IPS-18c (cell line): ENCODE measurements at regions not wholly inside any gene's neighbourhood (a gene's known extent, or its start where the extent isn't known, plus 50 kb on each side); places are given as distances from the start of the nearest gene placed in this dataset.

Experiments used
- H3K4me3 ChIP-seq: 2 replicates; pipeline ENCODE4 v1.7.0; 2013; ENCODE audit warnings: low read depth, mild to moderate bottlenecking, low read length, moderate library complexity; ENCODE audit not compliant: insufficient read depth
- H3K9me3 ChIP-seq: one replicate; pipeline ENCODE4 v1.6.1; 2013; ENCODE audit warnings: mild to moderate bottlenecking, low read length, moderate library complexity; ENCODE audit not compliant: control insufficient read depth, insufficient read depth

DNA sequence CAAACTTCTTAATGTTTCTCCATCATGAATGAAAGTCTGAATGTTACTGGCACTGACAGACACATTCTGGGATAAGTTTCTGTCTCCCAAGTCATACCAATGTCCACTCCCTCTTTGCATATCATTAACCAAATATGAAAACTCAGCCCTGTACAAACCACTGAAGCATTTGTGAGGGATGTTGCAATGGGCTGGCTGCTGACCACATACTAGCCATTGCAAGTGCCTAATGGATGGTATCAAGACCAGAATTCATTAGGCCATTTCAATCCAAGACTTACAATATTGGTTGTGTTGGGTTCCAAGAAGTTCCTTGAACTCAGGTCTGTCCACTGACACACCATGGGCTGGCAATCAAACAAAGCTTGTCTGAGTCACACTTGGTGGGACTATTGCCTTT is 73.8 kb downstream of the CBLN2 start:
- no peaks in the 10 kb centered on the region for H3K9me3 ChIP-seq
- no peak overlapping the region for H3K4me3 ChIP-seq

- no peaks in the 10 kb centered on the region for H3K9me3 ChIP-seq
- no peak overlapping the region for H3K4me3 ChIP-seq
Observed at GRCh38 chr18:72468021-72468710, 76.0 kb downstream of the CBLN2 start.

GRCh38 chr18:72460210-72460680 is 83.9 kb downstream of the CBLN2 start:
- H3K9me3 ChIP-seq, result no peaks in the 10 kb centered on the region
- H3K4me3 ChIP-seq, result no peak overlapping the region

DNA sequence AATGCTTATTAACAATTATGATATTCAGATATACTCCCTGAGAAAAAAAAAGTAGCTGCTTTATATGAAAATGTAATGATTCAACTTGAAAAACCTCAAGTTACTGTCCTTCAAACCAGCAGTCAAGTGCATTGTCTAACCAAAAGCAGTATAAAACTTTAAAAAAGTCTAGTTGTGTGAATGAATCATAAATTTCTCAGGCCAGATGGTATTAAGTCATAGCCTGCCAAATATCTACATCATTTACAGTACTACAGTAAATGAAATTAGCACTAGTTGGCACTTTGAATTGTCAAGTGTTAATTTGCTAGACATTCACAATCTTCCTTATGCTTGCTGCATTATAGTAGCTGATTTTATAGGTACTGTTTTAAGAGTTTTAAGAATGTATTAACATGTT is 85.9 kb downstream of the CBLN2 start:
- Histone ChIP-seq H3K9me3 (no peaks in the 10 kb centered on the region), H3K4me3 (no peak overlapping the region)

DNA sequence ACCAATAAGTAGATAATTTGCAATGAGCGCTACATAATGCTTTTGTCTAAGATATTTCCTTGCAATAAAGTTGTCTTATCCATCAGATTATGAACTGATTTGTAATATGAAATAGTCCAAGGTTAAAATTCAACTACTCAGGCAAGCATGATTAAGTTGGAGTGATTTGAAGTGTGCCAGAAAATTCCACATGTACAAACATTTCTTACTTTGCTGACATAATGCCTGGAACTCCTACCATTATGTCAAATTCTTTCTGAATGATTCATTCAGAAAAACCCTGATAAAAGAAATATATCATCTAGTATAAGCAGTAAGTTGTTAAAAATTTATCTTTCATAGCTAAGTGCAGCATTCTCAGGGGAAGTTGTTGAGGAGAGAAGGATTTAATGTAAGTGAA is 87.3 kb downstream of the CBLN2 start:
- Histone ChIP-seq H3K9me3 (no peaks in the 10 kb centered on the region), H3K4me3 (no peak overlapping the region)

GRCh38 chr18:72452328-72452727 is 91.8 kb downstream of the CBLN2 start:
- no peaks in the 10 kb centered on the region for H3K9me3 ChIP-seq

DNA sequence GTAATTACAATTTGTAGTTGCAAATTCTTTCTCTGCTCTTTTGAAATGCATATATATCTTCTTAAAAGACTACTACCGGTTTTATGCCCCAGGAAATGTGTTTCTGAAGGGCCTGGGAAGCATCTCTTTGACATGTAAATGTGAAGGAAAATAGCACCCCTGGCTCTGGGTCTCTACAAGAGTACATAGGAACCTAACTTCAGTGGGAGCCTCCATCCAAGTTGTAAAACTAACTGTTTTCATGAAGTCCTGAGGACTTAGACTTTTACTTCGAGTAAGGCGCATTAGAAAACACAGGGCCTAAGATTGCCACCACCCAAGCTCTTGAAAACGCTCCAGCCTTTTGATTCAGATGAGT is 99.4 kb downstream of the CBLN2 start:
- Histone ChIP-seq H3K9me3 (no peaks in the 10 kb centered on the region), H3K4me3 (no peak overlapping the region)

More at GRCh38 chr18:72452328-72452727, 91.8 kb downstream of the CBLN2 start:
- no peak overlapping the region for H3K4me3 ChIP-seq

- H3K4me3 ChIP-seq, result no peak overlapping the region
- no peaks in the 10 kb centered on the region for H3K9me3 ChIP-seq
Observed at GRCh38 chr18:72444111-72444797, 99.9 kb downstream of the CBLN2 start.

- no peaks in the 10 kb centered on the region for H3K9me3 ChIP-seq
- no peak overlapping the region for H3K4me3 ChIP-seq
Observed at GRCh38 chr18:72436401-72436800, 107.7 kb downstream of the CBLN2 start.

DNA sequence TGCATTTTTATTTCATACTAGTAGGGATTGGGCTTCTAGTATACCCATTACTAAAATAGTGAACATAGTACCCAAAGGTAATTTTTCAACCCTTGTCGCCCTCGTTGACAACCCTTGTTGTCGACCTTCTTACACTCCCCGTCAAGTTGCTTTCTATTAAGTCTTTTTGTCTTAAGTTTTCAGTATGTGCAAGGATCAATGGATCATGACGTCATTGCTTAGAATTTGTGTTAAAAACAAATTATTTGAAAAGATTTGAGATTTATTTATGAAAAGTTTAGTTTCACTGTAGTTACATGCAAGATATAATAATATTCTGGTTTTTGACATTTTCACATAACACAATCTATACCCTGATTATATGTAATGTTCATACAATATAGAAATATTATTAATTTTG is 110.4 kb downstream of the CBLN2 start:
- H3K9me3 ChIP-seq, result no peaks in the 10 kb centered on the region
- no peak overlapping the region for H3K4me3 ChIP-seq

DNA sequence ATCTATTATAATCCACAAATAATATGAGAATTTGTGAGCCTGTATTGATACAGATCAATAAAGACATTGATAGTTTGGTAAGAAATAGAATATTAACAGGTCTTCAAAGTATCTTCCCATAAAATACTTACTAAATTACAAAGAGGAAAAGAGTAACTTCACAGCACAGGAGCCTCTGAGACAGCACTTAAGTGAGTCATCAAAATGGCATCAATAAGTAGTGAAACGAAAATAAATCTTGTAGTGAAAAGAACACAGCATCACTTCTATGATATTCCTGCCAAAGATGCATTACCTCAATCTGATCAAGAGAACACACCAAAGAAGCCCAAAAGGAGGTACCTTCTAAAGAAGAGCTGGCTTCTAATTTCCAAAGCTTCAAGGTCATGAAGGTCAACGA is 116.4 kb downstream of the CBLN2 start:
- Histone ChIP-seq H3K4me3 (no peak overlapping the region), H3K9me3 (no peaks in the 10 kb centered on the region)

- no peak overlapping the region for H3K4me3 ChIP-seq
- no peaks in the 10 kb centered on the region for H3K9me3 ChIP-seq
Observed at GRCh38 chr18:72419914-72420313, 124.2 kb downstream of the CBLN2 start.

- no peaks in the 10 kb centered on the region for H3K9me3 ChIP-seq
Observed at GRCh38 chr18:72412927-72413326, 131.2 kb downstream of the CBLN2 start.

DNA sequence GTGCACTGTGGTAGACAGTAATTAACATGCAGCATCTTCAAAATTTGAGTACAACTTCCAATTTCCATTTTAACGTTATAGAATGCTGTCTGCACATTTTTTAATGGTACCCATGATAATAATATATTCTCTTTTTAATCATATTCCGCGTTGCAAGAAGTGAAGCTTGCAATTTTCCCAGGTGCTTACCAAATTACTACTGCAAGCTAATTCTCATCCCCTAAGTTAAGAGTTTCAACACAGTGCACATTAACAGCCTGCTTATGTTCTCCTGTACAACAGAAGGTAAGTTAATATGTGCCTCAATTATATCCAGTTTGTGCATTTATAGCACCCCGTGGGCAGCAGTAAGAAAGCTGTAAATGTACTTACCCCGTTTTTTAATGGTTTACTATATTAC is 132.9 kb downstream of the CBLN2 start:
- H3K9me3 ChIP-seq, result peaks cover 2% of the 10 kb centered on the region
- no peak overlapping the region for H3K4me3 ChIP-seq

More at GRCh38 chr18:72412927-72413326, 131.2 kb downstream of the CBLN2 start:
- no peak overlapping the region for H3K4me3 ChIP-seq

DNA sequence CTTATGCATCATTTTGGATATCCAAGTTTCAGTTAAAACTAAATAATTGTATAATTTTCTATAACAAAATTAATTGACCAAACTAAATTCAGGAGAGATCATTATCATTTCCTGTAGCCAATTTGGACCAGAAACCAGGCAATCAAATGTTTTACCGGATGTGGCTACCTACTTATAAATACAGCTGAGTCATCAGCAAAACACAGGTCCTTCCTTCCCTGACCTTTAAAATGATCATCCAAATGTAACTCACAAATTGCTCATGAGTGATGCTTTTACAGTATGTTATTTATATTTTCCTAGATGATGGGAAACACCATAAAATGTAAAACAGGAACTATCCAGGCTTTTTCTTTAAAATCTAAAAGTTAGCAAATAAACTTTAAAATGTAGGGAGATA is 133.7 kb downstream of the CBLN2 start:
- Histone ChIP-seq H3K9me3 (peaks cover 2% of the 10 kb centered on the region), H3K4me3 (no peak overlapping the region)

DNA sequence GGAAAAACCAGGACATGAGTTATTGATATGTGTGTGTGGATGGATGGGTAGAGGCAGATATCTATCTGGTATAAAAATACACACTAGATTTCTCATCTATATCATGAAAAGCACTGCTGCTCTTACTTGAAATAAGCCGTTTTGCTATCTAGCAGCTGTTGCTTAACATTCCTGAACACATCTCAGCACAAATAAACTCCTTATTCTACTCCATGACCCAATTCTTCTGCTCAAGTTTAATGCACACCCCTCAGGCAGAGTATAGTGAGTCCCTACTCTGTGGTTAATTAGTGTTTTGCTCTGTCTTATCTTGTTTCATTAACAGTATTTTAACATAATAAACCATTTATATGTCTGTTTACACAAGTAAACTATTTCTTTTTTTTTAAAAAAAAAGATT is 134.2 kb downstream of the CBLN2 start:
- H3K4me3 ChIP-seq, result no peak overlapping the region
- peaks cover 2% of the 10 kb centered on the region for H3K9me3 ChIP-seq

GRCh38 chr18:72407048-72407447 is 137.1 kb downstream of the CBLN2 start:
- peaks cover 2% of the 10 kb centered on the region for H3K9me3 ChIP-seq

DNA sequence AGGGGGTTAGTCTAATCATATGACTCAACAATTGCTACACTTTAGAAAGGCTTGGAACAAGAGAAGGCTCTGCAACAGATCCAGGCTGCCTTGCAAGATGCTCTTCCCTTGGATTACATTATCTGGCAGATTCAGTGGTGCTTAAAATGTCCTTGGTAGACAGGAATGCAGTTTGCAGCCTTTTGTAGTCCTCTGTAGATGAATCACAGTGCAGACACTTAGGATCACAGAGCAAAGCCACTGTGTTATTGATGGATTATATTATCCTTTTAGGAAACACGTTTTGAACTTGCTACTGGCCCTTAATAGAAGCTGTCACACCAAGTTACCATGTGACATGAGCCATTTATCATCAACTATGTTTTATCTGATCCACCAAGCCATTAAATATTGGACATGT is 152.2 kb downstream of the CBLN2 start:
- no peak overlapping the region for H3K4me3 ChIP-seq

More at GRCh38 chr18:72407048-72407447, 137.1 kb downstream of the CBLN2 start:
- no peak overlapping the region for H3K4me3 ChIP-seq

More for the DNA sequence above, 152.2 kb downstream of the CBLN2 start:
- H3K9me3 ChIP-seq, result no peaks in the 10 kb centered on the region
